ENCODE measurements at regions not wholly inside any gene's neighbourhood (a gene's known extent, or its start where the extent isn't known, plus 50 kb on each side); places are given as distances from the start of the nearest gene placed in this dataset.

GRCh38 chr4:23718435-23718834, 171.4 kb downstream of the PPARGC1A start:
- H4K91ac ChIP-seq (ENCODE audit: insufficient read depth, low read depth, low read length), result no peak overlapping the region
- no peak for TF ChIP-seq RFX5 (IDR thresholded peaks at IDR 0.05; ENCODE audit: low read depth, low read length)
- TF ChIP-seq MAZ (IDR thresholded peaks at IDR 0.05; ENCODE audit: borderline replicate concordance, low read depth, low read length), result no peak
- TF ChIP-seq CEBPB (IDR thresholded peaks at IDR 0.05; ENCODE audit: low read depth, low read length), result no peak
- no peak for TF ChIP-seq RAD21 (IDR thresholded peaks at IDR 0.05; ENCODE audit: low read length)
- TF ChIP-seq NFE2L2 (IDR thresholded peaks at IDR 0.05; ENCODE audit: low read depth, low read length), result no peak
- TF ChIP-seq CTCF (conservative IDR thresholded peaks at IDR 0.05; ENCODE audit: low read depth, low read length), result no peak
- no peak for TF ChIP-seq ELK1 (IDR thresholded peaks at IDR 0.05; ENCODE audit: borderline replicate concordance, low read depth, low read length)
- TF ChIP-seq MAFK (IDR thresholded peaks at IDR 0.05; ENCODE audit: low read depth, low read length), result no peak
- TF ChIP-seq MXI1 (IDR thresholded peaks at IDR 0.05; ENCODE audit: borderline replicate concordance, low read depth, low read length), result no peak
- H3K9ac ChIP-seq (ENCODE audit: low read depth, low read length), result no peak overlapping the region
- no peak overlapping the region for H3K4me3 ChIP-seq (ENCODE audit: insufficient read depth, low read depth, low read length)
- dilution Hi-C loops (cut with HindIII; ENCODE audit: low sequenced_read_pairs, unreplicated experiment) (no loop called here), in situ Hi-C loops (cut with MboI; ENCODE audit: low sequenced_read_pairs) (no loop called here), intact Hi-C loops (cut with micrococcal nuclease) (no loop called here)
- H3K14ac ChIP-seq (replicated peaks; ENCODE audit: low read depth, low read length), result no peak overlapping the region
- no peaks in the 10 kb centered on the region for H3K4me1 ChIP-seq (ENCODE audit: control insufficient read depth, insufficient read depth, low read length)
- no peaks in the 10 kb centered on the region for H3K27me3 ChIP-seq (ENCODE audit: control insufficient read depth, insufficient read depth, low read length)
- no peak overlapping the region for H2BK5ac ChIP-seq (ENCODE audit: low read depth, low read length, poor library complexity, severe bottlenecking)
- H2AK9ac ChIP-seq (replicated peaks; ENCODE audit: low read depth, low read length, poor library complexity), result no peak overlapping the region
- no peak overlapping the region for H3K23ac ChIP-seq (ENCODE audit: low read depth, low read length)
- H3K9me1 ChIP-seq (ENCODE audit: insufficient read depth, low read length), result no peaks in the 10 kb centered on the region
- no peak overlapping the region for H2BK120ac ChIP-seq (ENCODE audit: low read depth, low read length)
- no peak overlapping the region for H3K4me2 ChIP-seq (ENCODE audit: low read depth, low read length)
- BruUV-seq (replicated peaks), result no TSS peak
- POLR2A ChIA-PET (ENCODE audit: unreplicated experiment), result no interaction called here
- no peak overlapping the region for H2BK15ac ChIP-seq (ENCODE audit: low read depth, low read length)
- no peak for DNase-seq
- H4K8ac ChIP-seq (ENCODE audit: low read depth in 2 of 2, low read length in 2 of 2), result no peak overlapping the region
- no peak overlapping the region for H2AK5ac ChIP-seq (ENCODE audit: low read depth, low read length)
- no peaks in the 10 kb centered on the region for H3K36me3 ChIP-seq (ENCODE audit: control insufficient read depth, insufficient read depth, low read length)
- no peak for ATAC-seq (ENCODE audit: low read depth)
- CTCF ChIA-PET, result interaction anchor here (0.8 kb wide), 1 partner anchor 12 kb away, joined by 3 read pairs; no protein-coding TSS in a partner anchor
- H4K20me1 ChIP-seq (ENCODE audit: insufficient read depth, low read length), result no peaks in the 10 kb centered on the region
- no peak overlapping the region for H2AFZ ChIP-seq (replicated peaks; ENCODE audit: low read length, poor library complexity)
- no CpG with 5 or more reads among the region's 2 CpGs for whole genome bisulfite sequencing, 2 experiments (ENCODE audit: extremely low coverage in 2 of 2, insufficient read length in 1 of 2)
- H3K27ac ChIP-seq (ENCODE audit: insufficient read depth, low read length), result no peak overlapping the region
- no peak overlapping the region for H3K18ac ChIP-seq (ENCODE audit: low read depth, low read length)
- H3K79me1 ChIP-seq (ENCODE audit: low read depth in 1 of 2, low read length in 2 of 2), result no peaks in the 10 kb centered on the region
- H2BK20ac ChIP-seq (ENCODE audit: low read depth, low read length), result no peak overlapping the region
- no peak overlapping the region for H3K4ac ChIP-seq (ENCODE audit: low read depth, low read length)
- H4K5ac ChIP-seq (ENCODE audit: low read depth, low read length), result no peak overlapping the region
- H3K56ac ChIP-seq (ENCODE audit: extremely low read depth, insufficient read depth, low read length), result no peak overlapping the region
- H3K9me3 ChIP-seq (ENCODE audit: control insufficient read depth, insufficient read depth, low read length), result no peaks in the 10 kb centered on the region
